GM13977 (cell line): ENCODE measurements at regions not wholly inside any gene's neighbourhood (a gene's known extent, or its start where the extent isn't known, plus 50 kb on each side); places are given as distances from the start of the nearest gene placed in this dataset.
A peak's percentile ranks its signal among the peaks of the same experiment; 100 is the strongest.

Experiments
- DNase-seq: peaks from one replicate; pipeline ENCODE4 v3.0.0; 2012; ENCODE audit warnings: low spot score
- CTCF ChIP-seq: IDR thresholded peaks from 2 replicates; pipeline ENCODE4 v1.5.1; 2012; ENCODE audit warnings: mild to moderate bottlenecking, control low read depth; ENCODE audit not compliant: insufficient read depth; ENCODE audit errors: extremely low read depth, missing control alignments
- in situ Hi-C: fragments of 300-500 bp; cut with MboI; formaldehyde crosslinking; loops from one replicate; pipeline ENCODE4 v1.12.0; 2022; ENCODE audit warnings: low sequenced_read_pairs, low pct_unique_long_range_greater_than_20kb, mixed read lengths, inconsistent platforms; ENCODE audit not compliant: unreplicated experiment

GRCh38 chr13:33958964-33959363 is 141.0 kb downstream of the RFC3 start:
- no peak for TF ChIP-seq CTCF
- DNase-seq: peak; percentile 7
- in situ Hi-C loops: no loop called here

GRCh38 chr13:33963134-33963533 is 145.2 kb downstream of the RFC3 start:
- no peak for TF ChIP-seq CTCF
- no peak for DNase-seq
- in situ Hi-C loops: no loop called here

- TF ChIP-seq CTCF: no peak
- DNase-seq: no peak
- in situ Hi-C loops: no loop called here
These were observed 145.9 kb downstream of the RFC3 start for GRCh38 chr13:33963895-33964294.

- TF ChIP-seq CTCF: no peak
- in situ Hi-C loops: no loop called here
- DNase-seq: no peak
These were observed 150.9 kb downstream of the RFC3 start for GRCh38 chr13:33968520-33969507.

GRCh38 chr13:33970746-33971561 is 153.0 kb downstream of the RFC3 start:
- no peak for DNase-seq
- in situ Hi-C loops: no loop called here
- TF ChIP-seq CTCF: no peak

- no peak for TF ChIP-seq CTCF
- DNase-seq: no peak
- in situ Hi-C loops: no loop called here
These were observed 153.5 kb downstream of the RFC3 start for GRCh38 chr13:33971562-33971819.
